HEK293T (cell line): ENCODE measurements at regions not wholly inside any gene's neighbourhood (a gene's known extent, or its start where the extent isn't known, plus 50 kb on each side); places are given as distances from the start of the nearest gene placed in this dataset.

Source experiments
- CTCF ChIA-PET: fragments of 350-600 bp; formaldehyde crosslinking; extraction: SDS; loops from one replicate; lab custom pipeline; 2021; ENCODE audit warnings: antibody characterized with exemption, inconsistent platforms; lab: Yijun Ruan, JAX
- POLR2A ChIA-PET: fragments of 350-600 bp; formaldehyde crosslinking; extraction: SDS; loops from one replicate; lab custom pipeline; 2020; ENCODE audit warnings: antibody characterized with exemption, inconsistent platforms; lab: Yijun Ruan, JAX
- DNase-seq: peaks from one replicate; pipeline ENCODE4 v3.0.0; 2012; ENCODE audit warnings: mixed read lengths; ENCODE audit errors: extremely low spot score
- ARNT ChIP-seq: fragments of 450-650 bp; IDR thresholded peaks from 2 replicates; pipeline ENCODE4 v1.6.1; 2017; ENCODE audit warnings: mild to moderate bottlenecking
- BHLHE40 ChIP-seq: fragments of 450-650 bp; IDR thresholded peaks from 2 replicates; pipeline ENCODE4 v1.6.1; 2016; ENCODE audit warnings: mild to moderate bottlenecking, moderate library complexity, borderline replicate concordance
- CTBP1 ChIP-seq: fragments of 450-650 bp; IDR thresholded peaks from 2 replicates; pipeline ENCODE4 v1.6.1; 2016; ENCODE audit warnings: borderline replicate concordance
- ELF4 ChIP-seq: fragments of 450-650 bp; IDR thresholded peaks from 2 replicates; pipeline ENCODE4 v1.6.1; 2017; ENCODE audit warnings: antibody characterized with exemption
- FOXA1 ChIP-seq: fragments of 450-650 bp; IDR thresholded peaks from 2 replicates; pipeline ENCODE4 v1.6.1; 2016; ENCODE audit warnings: mild to moderate bottlenecking
- FOXK2 ChIP-seq: fragments of 450-650 bp; IDR thresholded peaks from 2 replicates; pipeline ENCODE4 v1.6.1; 2016; ENCODE audit warnings: mild to moderate bottlenecking
- FOXM1 ChIP-seq: fragments of 450-650 bp; IDR thresholded peaks from 2 replicates; pipeline ENCODE4 v1.6.1; 2017; ENCODE audit warnings: mild to moderate bottlenecking, borderline replicate concordance
- HDGF ChIP-seq: fragments of 450-650 bp; IDR thresholded peaks from 2 replicates; pipeline ENCODE4 v1.6.1; 2017; ENCODE audit warnings: antibody characterized with exemption, borderline replicate concordance
- L3MBTL2 ChIP-seq: fragments of 450-650 bp; conservative IDR thresholded peaks from 2 replicates; pipeline ENCODE4 v1.6.1; 2016; ENCODE audit warnings: mild to moderate bottlenecking
- LEF1 ChIP-seq: fragments of 450-650 bp; IDR thresholded peaks from 2 replicates; pipeline ENCODE4 v1.6.1; 2017; ENCODE audit warnings: mild to moderate bottlenecking, borderline replicate concordance
- NFRKB ChIP-seq: fragments of 450-650 bp; IDR thresholded peaks from 2 replicates; pipeline ENCODE4 v1.6.1; 2016; ENCODE audit warnings: mild to moderate bottlenecking, moderate library complexity
- PKNOX1 ChIP-seq: fragments of 450-650 bp; IDR thresholded peaks from 2 replicates; pipeline ENCODE4 v1.6.1; 2016
- SP1 ChIP-seq: fragments of 450-650 bp; IDR thresholded peaks from 2 replicates; pipeline ENCODE4 v1.6.1; 2017
- SUZ12 ChIP-seq: fragments of 450-650 bp; IDR thresholded peaks from 2 replicates; pipeline ENCODE4 v1.6.1; 2016; ENCODE audit warnings: mild to moderate bottlenecking
- TARDBP ChIP-seq: fragments of 450-650 bp; IDR thresholded peaks from 2 replicates; pipeline ENCODE4 v1.6.1; 2016
- ZNF384 ChIP-seq: fragments of 450-650 bp; IDR thresholded peaks from 2 replicates; pipeline ENCODE4 v1.6.1; 2016

GRCh38 chr16:64543441-64543840 lies 578.4 kb downstream of the CDH11 start:
- ChIA-PET CTCF (no interaction called here), POLR2A (no interaction called here)
- no peak for TF ChIP-seq FOXK2
- DNase-seq = no peak

GRCh38 chr16:64543031-64543430 lies 578.8 kb downstream of the CDH11 start:
- no peak for DNase-seq
- TF ChIP-seq LEF1 (no peak), ZNF384 (no peak), TARDBP (no peak), SP1 (no peak), ELF4 (no peak)
- ChIA-PET POLR2A (no interaction called here), CTCF (no interaction called here)

GRCh38 chr16:64542152-64542551 lies 579.7 kb downstream of the CDH11 start:
- no peak for TF ChIP-seq SUZ12
- TF ChIP-seq LEF1 = no peak
- TF ChIP-seq BHLHE40 = no peak
- no peak for TF ChIP-seq ARNT
- ChIA-PET CTCF (no interaction called here), POLR2A (no interaction called here)
- DNase-seq = no peak

GRCh38 chr16:64541621-64542020 lies 580.2 kb downstream of the CDH11 start:
- POLR2A ChIA-PET = no interaction called here
- DNase-seq = no peak
- CTCF ChIA-PET = no interaction called here
- TF ChIP-seq ARNT (no peak), FOXK2 (no peak), CTBP1 (no peak), BHLHE40 (no peak), ELF4 (no peak), SP1 (no peak), SUZ12 (no peak), FOXA1 (no peak), LEF1 (no peak), ZNF384 (no peak)

- no peak for DNase-seq
- CTCF ChIA-PET = no interaction called here
- TF ChIP-seq FOXM1 = no peak
- no peak for TF ChIP-seq SUZ12
- no peak for TF ChIP-seq CTBP1
- POLR2A ChIA-PET = no interaction called here
Measured at GRCh38 chr16:64540434-64540833, 581.4 kb downstream of the CDH11 start.

- POLR2A ChIA-PET = no interaction called here
- CTCF ChIA-PET = no interaction called here
- DNase-seq = no peak
- no peak for TF ChIP-seq L3MBTL2
- TF ChIP-seq FOXK2 = no peak
- TF ChIP-seq PKNOX1 = no peak
- no peak for TF ChIP-seq HDGF
- TF ChIP-seq LEF1 = no peak
- TF ChIP-seq FOXM1 = no peak
Measured at GRCh38 chr16:64539811-64540371, 582.0 kb downstream of the CDH11 start.

GRCh38 chr16:64534180-64534780 lies 587.6 kb downstream of the CDH11 start:
- ChIA-PET CTCF (no interaction called here), POLR2A (no interaction called here)
- DNase-seq = no peak
- no peak for TF ChIP-seq ELF4

- no peak for DNase-seq
- ChIA-PET POLR2A (no interaction called here), CTCF (no interaction called here)
- no peak for TF ChIP-seq L3MBTL2
- no peak for TF ChIP-seq SUZ12
Measured at GRCh38 chr16:64532691-64533090, 589.2 kb downstream of the CDH11 start.

GRCh38 chr16:64532117-64532516 lies 589.7 kb downstream of the CDH11 start:
- CTCF ChIA-PET = no interaction called here
- TF ChIP-seq FOXM1 (no peak), SP1 (no peak), TARDBP (no peak), SUZ12 (no peak), CTBP1 (no peak), FOXK2 (no peak), LEF1 (no peak), NFRKB (no peak), FOXA1 (no peak), ELF4 (no peak), HDGF (no peak), PKNOX1 (no peak), ARNT (no peak), L3MBTL2 (no peak)
- DNase-seq = no peak
- POLR2A ChIA-PET = no interaction called here
